ENCODE measurements at regions not wholly inside any gene's neighbourhood (a gene's known extent, or its start where the extent isn't known, plus 50 kb on each side); places are given as distances from the start of the nearest gene placed in this dataset.

DNA sequence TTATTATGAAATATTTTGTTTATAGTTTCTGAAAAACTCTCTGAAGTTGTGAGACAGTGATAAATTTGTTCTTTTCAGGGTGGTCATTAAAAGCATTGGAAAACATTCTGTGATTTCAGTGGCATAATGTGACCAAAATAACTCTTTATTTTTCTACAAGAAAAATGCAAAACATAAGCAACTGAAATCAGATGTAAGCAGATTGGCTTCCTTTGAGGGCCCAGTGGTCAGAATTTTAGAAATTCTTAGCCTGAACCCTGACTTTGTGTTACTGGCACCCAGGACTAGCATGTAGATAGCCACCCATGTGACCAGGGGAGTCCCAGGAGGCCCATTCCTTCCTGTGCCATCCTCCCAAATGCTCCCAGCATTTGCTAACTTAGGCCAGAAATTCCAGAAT is 145.6 kb upstream of the SLC38A2 start:
- TF ChIP-seq, protein P1, sequence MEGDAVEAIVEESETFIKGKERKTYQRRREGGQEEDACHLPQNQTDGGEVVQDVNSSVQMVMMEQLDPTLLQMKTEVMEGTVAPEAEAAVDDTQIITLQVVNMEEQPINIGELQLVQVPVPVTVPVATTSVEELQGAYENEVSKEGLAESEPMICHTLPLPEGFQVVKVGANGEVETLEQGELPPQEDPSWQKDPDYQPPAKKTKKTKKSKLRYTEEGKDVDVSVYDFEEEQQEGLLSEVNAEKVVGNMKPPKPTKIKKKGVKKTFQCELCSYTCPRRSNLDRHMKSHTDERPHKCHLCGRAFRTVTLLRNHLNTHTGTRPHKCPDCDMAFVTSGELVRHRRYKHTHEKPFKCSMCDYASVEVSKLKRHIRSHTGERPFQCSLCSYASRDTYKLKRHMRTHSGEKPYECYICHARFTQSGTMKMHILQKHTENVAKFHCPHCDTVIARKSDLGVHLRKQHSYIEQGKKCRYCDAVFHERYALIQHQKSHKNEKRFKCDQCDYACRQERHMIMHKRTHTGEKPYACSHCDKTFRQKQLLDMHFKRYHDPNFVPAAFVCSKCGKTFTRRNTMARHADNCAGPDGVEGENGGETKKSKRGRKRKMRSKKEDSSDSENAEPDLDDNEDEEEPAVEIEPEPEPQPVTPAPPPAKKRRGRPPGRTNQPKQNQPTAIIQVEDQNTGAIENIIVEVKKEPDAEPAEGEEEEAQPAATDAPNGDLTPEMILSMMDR (IDR thresholded peaks at IDR 0.05) = no peak
- TF ChIP-seq POLR2A (IDR thresholded peaks at IDR 0.05) = no peak

All from heart left ventricle (tissue), 13 donors.